ENCODE measurements at regions not wholly inside any gene's neighbourhood (a gene's known extent, or its start where the extent isn't known, plus 50 kb on each side); places are given as distances from the start of the nearest gene placed in this dataset.

DNA sequence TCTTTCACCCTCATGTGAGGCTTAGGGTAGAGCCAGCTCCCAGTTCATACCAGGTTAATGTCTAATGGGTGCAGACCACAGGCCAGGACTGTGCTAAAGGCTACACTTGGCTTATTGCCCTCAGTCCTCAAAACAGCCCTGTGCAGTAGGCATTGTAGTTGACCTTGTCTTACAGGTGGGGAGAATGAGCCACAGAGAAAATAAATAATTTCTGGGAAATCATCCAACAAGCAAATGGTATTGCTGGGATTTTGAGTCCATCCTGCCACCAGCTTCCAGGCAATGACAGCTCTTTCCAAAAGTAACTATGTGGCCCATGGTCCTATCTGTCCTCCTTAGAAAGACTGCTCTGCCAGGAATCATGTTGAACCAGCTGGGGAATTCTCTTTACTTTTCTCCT lies 450.0 kb downstream of the GADD45G start:
- no peak for TF ChIP-seq CTCF (optimal IDR thresholded peaks at IDR 0.05 in 1 of 3, IDR thresholded peaks at IDR 0.05 in 1 of 3, conservative IDR thresholded peaks at IDR 0.05 in 1 of 3; ENCODE audit: extremely low read depth in 1 of 3, insufficient read depth in 2 of 3, low read length in 3 of 3)
- TF ChIP-seq EZH2 (IDR thresholded peaks at IDR 0.05; ENCODE audit: low read length): no peak

All from keratinocyte (primary cell).